ENCODE measurements at regions not wholly inside any gene's neighbourhood (a gene's known extent, or its start where the extent isn't known, plus 50 kb on each side); places are given as distances from the start of the nearest gene placed in this dataset.
A peak's percentile ranks its signal among the peaks of the same experiment; 100 is the strongest.

DNA sequence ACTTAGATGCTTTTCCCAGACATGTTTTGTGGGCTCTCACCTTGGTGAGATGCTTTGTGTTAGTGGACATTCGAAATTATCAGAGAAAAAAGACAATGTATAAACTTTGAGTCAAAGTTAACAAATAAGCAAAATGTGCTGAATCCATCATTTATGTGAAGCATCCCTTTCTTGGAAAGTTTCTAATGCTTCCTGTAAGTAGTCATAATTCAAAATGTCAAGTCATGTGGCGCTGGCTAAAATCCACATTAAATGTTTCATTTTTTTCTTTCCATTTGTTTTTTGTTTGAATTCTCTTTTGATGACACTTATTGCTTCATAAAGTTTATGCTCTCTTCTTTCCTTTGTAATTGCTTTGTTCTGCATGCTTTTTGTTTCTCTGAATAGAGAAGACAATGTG, 107.2 kb upstream of the CENPW start:
- Histone ChIP-seq H3K9me3 (ENCODE audit: severe bottlenecking) (no peaks in the 10 kb centered on the region), H3K36me3 (no peaks in the 10 kb centered on the region)
- DNase-seq: no peak

DNA sequence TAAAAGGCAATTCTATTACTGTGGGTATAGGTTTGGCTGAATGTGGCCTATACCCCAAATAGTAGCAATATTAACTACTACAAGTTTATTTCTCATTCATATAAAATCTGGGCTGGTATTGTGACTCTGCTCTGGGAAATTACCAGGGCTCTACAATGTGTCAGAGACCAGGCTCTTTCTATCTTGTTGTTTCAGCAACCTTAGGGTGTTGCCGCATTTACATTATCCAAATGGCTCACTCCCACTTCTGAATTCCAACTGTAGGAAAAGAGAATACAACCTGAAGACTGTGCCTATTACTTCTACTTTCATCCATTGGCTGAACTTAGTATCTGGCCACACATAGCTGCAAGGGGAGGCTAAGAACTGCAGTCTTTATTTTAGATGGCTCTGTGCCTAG, 106.7 kb upstream of the CENPW start:
- no peak overlapping the region for H3K4me3 ChIP-seq (ENCODE audit: low read depth, low read length)
- no peaks in the 10 kb centered on the region for H3K27me3 ChIP-seq (ENCODE audit: insufficient read depth, low read depth, severe bottlenecking)
- TF ChIP-seq, protein P1, sequence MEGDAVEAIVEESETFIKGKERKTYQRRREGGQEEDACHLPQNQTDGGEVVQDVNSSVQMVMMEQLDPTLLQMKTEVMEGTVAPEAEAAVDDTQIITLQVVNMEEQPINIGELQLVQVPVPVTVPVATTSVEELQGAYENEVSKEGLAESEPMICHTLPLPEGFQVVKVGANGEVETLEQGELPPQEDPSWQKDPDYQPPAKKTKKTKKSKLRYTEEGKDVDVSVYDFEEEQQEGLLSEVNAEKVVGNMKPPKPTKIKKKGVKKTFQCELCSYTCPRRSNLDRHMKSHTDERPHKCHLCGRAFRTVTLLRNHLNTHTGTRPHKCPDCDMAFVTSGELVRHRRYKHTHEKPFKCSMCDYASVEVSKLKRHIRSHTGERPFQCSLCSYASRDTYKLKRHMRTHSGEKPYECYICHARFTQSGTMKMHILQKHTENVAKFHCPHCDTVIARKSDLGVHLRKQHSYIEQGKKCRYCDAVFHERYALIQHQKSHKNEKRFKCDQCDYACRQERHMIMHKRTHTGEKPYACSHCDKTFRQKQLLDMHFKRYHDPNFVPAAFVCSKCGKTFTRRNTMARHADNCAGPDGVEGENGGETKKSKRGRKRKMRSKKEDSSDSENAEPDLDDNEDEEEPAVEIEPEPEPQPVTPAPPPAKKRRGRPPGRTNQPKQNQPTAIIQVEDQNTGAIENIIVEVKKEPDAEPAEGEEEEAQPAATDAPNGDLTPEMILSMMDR (IDR thresholded peaks at IDR 0.05; ENCODE audit: low read depth, low read length): no peak
- H3K36me3 ChIP-seq: no peaks in the 10 kb centered on the region
- H3K9me3 ChIP-seq (ENCODE audit: severe bottlenecking): no peaks in the 10 kb centered on the region
- DNase-seq: no peak
- no peak overlapping the region for H3K27ac ChIP-seq

More for the DNA sequence above, 107.2 kb upstream of the CENPW start:
- Histone ChIP-seq H3K27me3 (ENCODE audit: insufficient read depth, low read depth, severe bottlenecking) (no peaks in the 10 kb centered on the region), H3K4me3 (ENCODE audit: low read depth, low read length) (no peak overlapping the region), H3K27ac (no peak overlapping the region)
- TF ChIP-seq, protein P1 (IDR thresholded peaks at IDR 0.05; ENCODE audit: low read depth, low read length): no peak

DNA sequence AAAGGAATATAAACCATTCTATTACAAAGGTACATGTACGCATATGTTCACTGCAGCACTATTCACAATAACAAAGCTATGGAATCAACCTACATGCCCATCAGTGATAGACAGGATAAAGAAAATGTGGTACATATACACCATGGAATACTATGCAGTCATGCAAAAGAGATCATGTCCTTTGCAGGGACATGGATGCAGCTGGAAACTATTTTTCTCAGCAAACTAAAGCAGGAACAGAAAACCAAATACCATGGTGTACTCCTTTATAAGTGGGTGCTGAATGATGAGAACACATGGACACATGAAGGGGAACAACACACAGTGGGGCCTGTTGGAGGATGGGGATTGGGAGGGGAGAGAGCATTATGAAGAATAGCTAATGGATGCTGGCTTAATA, 104.6 kb upstream of the CENPW start:
- Histone ChIP-seq H3K4me3 (ENCODE audit: low read depth, low read length) (no peak overlapping the region), H3K27me3 (ENCODE audit: insufficient read depth, low read depth, severe bottlenecking) (no peaks in the 10 kb centered on the region), H3K27ac (no peak overlapping the region), H3K36me3 (no peaks in the 10 kb centered on the region), H3K9me3 (ENCODE audit: severe bottlenecking) (no peaks in the 10 kb centered on the region)
- TF ChIP-seq, protein P1 (IDR thresholded peaks at IDR 0.05; ENCODE audit: low read depth, low read length): no peak
- no peak for DNase-seq

DNA sequence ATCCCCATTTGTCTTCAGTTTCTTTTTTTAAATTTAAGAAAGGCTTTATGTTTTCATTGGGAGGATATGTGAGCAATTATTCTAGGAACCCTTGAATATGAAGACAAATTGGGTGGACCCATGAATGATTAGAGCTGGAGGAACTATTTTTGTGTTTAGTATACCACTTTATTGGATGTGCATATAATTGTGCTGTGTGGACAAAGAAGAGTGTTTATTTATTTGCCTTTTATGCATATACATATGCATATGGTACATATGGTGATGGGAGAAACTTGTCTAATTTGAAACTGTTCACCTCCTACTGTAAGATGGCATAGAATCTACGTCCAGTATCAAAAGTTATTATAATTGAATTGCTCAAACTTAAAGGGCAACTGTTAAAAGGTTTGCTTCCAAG, 94.8 kb upstream of the CENPW start:
- no peaks in the 10 kb centered on the region for H3K27me3 ChIP-seq (ENCODE audit: insufficient read depth, low read depth, severe bottlenecking)
- H3K27ac ChIP-seq: no peak overlapping the region
- no peak overlapping the region for H3K4me3 ChIP-seq (ENCODE audit: low read depth, low read length)
- DNase-seq: no peak
- H3K36me3 ChIP-seq: no peaks in the 10 kb centered on the region
- TF ChIP-seq, protein P1 (IDR thresholded peaks at IDR 0.05; ENCODE audit: low read depth, low read length): no peak
- H3K9me3 ChIP-seq (ENCODE audit: severe bottlenecking): peaks cover 2% of the 10 kb centered on the region

DNA sequence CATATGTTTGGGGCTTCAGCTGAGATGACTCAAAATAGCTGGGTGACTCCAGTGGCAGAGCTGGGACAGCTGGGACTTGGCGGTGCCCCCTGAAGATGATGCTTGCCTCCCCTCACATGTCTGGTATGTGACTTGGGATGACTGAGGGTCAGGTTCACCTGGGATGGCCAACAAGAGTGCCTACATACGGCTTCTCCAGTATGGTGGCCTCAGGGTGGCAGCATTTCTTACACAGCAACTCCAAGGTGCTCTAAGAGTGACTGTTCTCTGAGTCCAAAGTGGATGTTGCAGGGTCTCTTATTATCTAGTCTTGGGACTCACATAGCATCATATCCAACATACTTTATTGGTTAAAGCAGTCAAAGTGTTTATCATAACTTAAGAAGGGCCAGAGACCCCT, 87.8 kb upstream of the CENPW start:
- Histone ChIP-seq H3K27ac (no peak overlapping the region), H3K9me3 (ENCODE audit: severe bottlenecking) (no peaks in the 10 kb centered on the region), H3K4me3 (ENCODE audit: low read depth, low read length) (no peak overlapping the region), H3K27me3 (ENCODE audit: insufficient read depth, low read depth, severe bottlenecking) (no peaks in the 10 kb centered on the region), H3K36me3 (no peaks in the 10 kb centered on the region)
- no peak for DNase-seq
- TF ChIP-seq, protein P1 (IDR thresholded peaks at IDR 0.05; ENCODE audit: low read depth, low read length): peak; percentile 39; the same call in 1 of the 2 replicates

DNA sequence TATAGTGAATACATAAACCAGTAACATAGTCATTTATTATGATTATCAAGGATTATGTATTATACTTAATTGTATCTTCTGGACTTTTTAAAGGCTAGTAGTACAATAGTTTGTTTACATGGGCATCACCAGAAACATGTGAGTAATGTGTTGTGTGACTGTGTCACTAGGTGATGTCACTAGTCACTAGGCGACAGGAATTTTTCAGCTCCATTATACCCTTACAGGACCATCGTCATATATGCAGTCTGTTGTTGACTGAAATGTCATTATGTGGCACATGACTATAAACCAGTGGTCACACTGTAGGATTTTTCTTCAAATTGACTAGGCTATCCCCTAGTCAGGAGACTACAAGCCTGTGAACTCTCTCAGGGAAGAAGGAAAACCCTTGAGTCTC, 86.5 kb upstream of the CENPW start:
- DNase-seq: no peak
- Histone ChIP-seq H3K27me3 (ENCODE audit: insufficient read depth, low read depth, severe bottlenecking) (no peaks in the 10 kb centered on the region), H3K27ac (no peak overlapping the region), H3K36me3 (no peaks in the 10 kb centered on the region), H3K9me3 (ENCODE audit: severe bottlenecking) (no peaks in the 10 kb centered on the region), H3K4me3 (ENCODE audit: low read depth, low read length) (no peak overlapping the region)
- TF ChIP-seq, protein P1 (IDR thresholded peaks at IDR 0.05; ENCODE audit: low read depth, low read length): no peak
